HG03442 (cell line): ENCODE measurements at regions not wholly inside any gene's neighbourhood (a gene's known extent, or its start where the extent isn't known, plus 50 kb on each side); places are given as distances from the start of the nearest gene placed in this dataset.

Experiments used
- ATAC-seq: cut with Tn5 transposase; IDR thresholded peaks from one replicate; pipeline ENCODE4 v1.9.1; 2021; ENCODE audit warnings: mild to moderate bottlenecking, moderate library complexity; ENCODE audit not compliant: unreplicated experiment

DNA sequence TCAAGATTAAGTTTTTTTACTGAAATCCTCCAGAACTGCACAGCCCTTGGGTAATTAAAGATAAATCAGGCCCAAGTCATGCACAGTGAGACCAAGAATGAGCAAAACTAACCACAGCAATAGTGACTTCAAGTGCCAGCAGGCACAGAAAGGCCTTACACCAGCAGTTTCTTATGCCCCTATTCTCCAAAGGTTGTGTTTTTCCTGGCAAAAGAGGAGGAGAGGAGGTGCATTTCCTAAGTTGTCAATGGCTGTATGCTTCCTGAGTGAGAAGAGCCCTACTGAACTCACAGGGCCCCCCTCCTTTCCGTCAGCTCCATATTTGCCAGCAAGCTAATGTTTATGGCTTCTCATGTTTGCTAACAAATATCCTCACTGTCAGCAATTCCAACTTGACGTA lies 418.7 kb upstream of the INTU start:
- ATAC-seq = no peak

GRCh38 chr4:127214931-127215330 lies 417.8 kb upstream of the INTU start:
- no peak for ATAC-seq

DNA sequence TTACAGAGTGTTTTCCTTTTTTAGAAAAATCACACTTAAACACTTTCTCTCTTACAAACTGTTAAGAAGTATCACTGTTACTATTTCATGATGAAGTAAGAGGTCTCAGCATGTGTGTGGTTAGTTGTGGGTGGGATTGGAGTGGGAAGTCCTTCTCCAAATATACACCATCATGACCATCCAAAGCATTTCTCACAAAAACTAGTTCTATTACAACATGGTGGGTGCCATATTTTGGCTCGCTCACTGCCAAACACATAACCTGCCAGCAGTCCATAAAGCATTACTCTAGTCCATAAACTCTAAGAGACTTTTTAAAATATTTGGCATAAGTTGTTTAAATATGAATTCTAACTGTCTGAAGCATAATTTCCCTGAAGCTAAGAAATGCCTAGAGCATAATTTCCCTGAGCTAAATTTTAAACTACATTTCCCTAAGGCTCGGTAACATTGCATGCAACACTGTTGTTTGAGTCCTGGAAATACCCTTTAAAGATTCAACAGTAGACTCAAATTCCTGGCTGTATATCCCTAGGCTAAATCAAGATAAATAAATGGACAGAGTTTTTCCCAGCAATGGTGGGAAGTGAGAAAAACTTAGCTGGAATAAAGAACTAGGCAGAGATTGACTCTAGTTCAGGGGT lies 415.0 kb upstream of the INTU start:
- no peak for ATAC-seq

GRCh38 chr4:127219232-127219631 lies 413.5 kb upstream of the INTU start:
- no peak for ATAC-seq

- no peak for ATAC-seq
These were observed 408.2 kb upstream of the INTU start for GRCh38 chr4:127224556-127224955.

DNA sequence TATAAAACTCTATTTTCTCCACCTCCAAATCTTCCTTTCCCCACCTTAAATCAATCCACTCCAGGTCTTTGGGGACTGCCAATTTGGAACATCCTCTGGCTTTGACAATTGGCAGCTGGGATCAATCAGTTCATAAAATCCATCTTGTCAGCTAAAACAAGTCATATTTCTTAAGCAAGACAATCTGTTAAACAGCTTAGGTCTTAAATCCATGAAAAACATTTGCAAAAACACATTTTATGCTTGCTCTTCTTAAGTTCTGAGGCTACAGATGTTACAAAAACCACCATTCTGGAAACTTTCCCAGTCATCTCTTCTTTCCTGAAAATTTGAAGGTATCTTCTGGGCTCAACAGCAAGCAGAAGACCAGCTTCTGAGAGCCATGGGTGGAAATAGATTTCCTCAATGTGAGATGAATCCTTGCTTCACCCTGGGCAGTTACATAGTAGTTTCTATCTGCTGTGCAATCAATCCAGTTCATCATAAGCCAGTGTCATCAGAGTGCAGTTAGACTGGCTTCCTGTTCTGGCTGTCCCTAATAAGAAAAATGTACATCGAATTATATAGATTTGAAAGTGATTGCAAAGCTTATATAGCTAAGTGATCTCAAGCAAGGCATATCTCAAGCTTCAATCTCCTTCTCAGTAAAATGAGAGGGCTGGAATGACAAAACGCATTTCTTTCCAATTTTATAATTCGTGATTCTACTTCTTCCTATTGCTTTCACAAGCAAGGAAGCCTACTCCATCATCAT lies 402.7 kb upstream of the INTU start:
- no peak for ATAC-seq

DNA sequence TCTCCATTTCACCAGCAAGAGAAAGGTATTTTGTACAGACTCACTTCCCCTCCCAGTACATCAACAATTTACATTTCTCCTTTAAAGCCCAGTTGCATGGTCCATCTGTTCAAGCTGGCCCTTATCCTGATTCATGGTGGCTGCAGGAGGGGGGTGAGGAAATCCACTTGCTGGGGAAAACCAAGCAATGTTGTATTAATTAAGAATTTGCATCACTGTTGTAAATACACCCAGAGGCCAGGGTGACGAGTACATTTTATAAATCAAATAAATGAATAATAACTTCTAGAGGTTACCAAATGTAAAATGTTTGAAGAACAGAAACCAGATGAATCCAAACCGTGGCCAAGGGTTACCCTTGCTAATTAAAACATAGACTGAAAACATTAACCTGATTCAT lies 395.9 kb upstream of the INTU start:
- ATAC-seq = no peak

GRCh38 chr4:127237581-127237980 lies 395.2 kb upstream of the INTU start:
- no peak for ATAC-seq

DNA sequence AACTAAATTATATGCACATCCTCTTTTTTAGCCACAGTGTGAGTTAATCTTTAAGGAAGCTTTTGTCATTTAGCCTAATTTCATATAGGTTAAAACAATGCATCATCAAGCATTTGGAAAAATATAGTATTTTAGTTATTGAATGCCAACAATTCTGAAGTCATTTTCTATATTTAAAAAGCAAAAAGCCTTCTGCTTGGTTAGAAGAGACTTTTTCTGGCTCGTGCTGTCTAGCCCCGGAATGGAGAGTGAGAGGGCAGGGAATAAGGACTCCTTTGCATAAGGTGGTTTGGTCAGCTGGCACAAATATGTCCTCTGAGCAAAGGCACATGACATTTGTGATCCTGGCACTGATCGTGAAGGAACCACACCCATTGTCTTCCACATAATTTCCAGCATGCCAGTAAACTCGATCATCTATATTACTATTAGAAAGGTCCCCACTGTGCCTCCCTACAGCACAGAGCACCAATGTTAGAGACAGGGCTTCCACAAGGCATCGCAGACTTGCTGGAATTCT lies 393.7 kb upstream of the INTU start:
- ATAC-seq = no peak

DNA sequence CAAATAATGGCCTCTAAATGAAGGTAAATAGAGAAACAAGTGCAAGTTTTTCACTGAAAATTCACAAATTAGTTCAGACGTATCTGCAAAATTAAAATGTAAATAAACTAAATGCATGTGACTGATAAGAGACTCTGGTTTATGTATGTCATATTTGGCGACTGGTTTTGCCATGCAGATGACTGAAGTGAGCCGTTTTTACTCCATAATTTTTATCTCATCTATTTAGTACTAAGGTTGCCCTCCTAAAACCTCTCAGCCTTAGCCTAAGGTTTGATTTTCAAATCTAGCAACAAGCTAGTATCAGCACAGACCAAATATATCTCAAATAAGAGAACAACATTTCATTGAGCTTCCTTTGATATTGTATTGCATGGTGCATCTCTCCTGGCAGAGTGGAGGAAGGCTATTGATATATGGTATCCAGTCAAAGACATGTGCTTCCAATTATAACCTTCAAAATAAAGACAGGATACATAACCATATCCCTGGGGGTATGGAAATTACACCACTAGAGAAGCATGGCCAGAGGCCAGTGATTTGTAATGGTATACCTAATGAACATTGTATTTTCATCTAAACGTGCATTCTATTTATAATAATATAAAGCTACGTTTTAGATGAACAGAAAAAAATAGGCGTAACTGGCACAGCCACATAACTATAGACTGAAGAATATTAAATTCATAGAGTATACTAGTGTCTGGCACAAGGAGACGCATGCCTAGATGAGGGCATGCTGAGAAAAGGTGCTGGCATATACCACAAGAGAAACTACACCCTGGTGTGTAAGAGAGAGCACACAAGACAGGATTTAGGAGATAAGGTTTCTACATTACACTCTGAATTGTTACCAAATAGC lies 392.6 kb upstream of the INTU start:
- no peak for ATAC-seq

- ATAC-seq = no peak
These were observed 392.0 kb upstream of the INTU start for GRCh38 chr4:127240764-127241105.

GRCh38 chr4:127244515-127244914 lies 388.2 kb upstream of the INTU start:
- no peak for ATAC-seq

DNA sequence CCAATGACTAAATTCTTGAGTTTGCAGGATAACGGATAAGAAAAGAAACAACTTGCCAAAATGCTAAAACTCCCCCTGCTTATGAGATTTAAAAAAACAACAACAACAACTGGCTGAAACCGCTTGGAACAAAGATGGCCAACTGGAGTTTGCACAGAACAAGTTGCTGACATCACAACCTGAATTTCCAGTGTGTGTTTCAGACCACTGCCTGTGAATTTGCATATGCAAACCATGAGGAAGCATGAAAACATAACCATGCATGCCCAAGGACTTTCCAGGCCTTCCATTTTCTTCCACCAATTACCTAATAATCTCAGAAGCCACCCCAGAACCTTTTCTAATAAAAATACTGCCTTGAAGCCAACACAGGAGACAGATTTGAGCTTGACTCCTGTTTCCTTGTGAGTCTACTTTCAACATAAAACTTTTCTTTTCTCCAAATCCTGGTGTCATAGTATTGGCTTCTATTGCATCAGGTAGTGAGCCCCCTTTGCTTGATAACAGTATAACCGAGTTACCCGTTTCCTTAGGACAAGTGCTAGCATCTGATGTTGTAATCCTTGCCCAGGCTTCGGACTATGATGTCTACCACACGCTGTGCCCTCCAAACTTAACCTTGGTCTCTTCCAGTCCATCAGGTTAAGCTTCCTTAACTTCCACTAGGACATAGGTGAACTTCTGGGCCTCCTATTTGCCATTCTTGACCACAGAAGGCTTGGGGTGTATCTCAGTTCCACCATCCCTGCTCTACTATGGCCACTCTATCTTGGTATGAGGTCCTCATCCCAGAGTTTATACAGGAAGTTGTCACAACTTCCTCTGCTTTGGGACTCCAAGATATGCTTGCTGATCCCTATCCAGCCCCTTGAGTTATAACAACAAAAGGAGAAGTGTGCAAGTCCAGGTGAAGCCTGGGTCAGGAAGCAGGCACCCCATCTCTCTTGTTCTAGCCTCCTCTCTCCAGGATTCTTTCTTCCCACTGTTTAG lies 385.5 kb upstream of the INTU start:
- ATAC-seq = no peak

GRCh38 chr4:127249066-127249766 lies 383.5 kb upstream of the INTU start:
- no peak for ATAC-seq

DNA sequence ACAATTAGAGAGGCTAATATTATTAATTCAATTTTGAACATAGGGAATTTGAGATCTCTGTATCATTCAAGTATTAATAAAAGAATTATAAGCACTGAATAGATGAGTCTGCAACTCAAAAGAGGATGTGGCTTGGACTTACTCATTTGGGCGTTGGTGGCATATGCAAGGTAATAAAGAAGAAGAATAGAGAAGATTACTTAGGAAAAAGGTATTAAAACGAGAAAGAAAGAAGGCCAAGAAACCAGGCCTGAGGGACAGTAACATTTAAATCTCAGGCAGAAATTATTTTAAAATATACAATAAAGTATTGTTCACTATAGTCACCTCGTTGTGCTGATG lies 383.0 kb upstream of the INTU start:
- no peak for ATAC-seq

GRCh38 chr4:127250577-127250976 lies 382.2 kb upstream of the INTU start:
- ATAC-seq = no peak

GRCh38 chr4:127251423-127251822 lies 381.3 kb upstream of the INTU start:
- peak; percentile 67 for ATAC-seq

GRCh38 chr4:127256500-127256899 lies 376.3 kb upstream of the INTU start:
- no peak for ATAC-seq

- ATAC-seq = no peak
These were observed 371.3 kb upstream of the INTU start for GRCh38 chr4:127261476-127261875.

- ATAC-seq = no peak
These were observed 364.4 kb upstream of the INTU start for GRCh38 chr4:127268367-127268766.
